ENCODE measurements at regions not wholly inside any gene's neighbourhood (a gene's known extent, or its start where the extent isn't known, plus 50 kb on each side); places are given as distances from the start of the nearest gene placed in this dataset.

DNA sequence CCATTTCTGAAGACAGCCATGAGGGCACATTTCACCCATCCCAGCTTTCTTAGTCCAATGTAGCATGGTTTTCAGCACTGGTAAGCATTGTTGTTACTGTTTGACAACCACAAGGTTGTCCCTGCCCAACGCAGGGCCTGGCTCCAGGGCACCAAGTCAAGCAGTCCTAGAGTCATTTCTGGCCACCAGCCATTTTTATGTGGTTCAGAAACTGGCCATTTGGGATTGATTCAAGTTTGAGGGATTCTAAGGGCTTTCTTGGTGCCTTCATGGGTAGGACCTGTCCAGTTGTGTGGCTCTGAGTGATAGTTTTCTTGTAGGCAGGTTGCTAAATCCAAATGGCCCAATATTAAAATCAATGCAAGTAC lies 535.4 kb upstream of the USP24 start:
- H3K4me3 ChIP-seq: no peak overlapping the region
- WGBS, 2 donors: 71 to 86% methylated on average over 1 of the region's 1 CpG
- no peaks in the 10 kb centered on the region for H3K4me1 ChIP-seq
- H3K36me3 ChIP-seq: no peaks in the 10 kb centered on the region
- H3K9me3 ChIP-seq: no peaks in the 10 kb centered on the region
- TF ChIP-seq, protein P1, sequence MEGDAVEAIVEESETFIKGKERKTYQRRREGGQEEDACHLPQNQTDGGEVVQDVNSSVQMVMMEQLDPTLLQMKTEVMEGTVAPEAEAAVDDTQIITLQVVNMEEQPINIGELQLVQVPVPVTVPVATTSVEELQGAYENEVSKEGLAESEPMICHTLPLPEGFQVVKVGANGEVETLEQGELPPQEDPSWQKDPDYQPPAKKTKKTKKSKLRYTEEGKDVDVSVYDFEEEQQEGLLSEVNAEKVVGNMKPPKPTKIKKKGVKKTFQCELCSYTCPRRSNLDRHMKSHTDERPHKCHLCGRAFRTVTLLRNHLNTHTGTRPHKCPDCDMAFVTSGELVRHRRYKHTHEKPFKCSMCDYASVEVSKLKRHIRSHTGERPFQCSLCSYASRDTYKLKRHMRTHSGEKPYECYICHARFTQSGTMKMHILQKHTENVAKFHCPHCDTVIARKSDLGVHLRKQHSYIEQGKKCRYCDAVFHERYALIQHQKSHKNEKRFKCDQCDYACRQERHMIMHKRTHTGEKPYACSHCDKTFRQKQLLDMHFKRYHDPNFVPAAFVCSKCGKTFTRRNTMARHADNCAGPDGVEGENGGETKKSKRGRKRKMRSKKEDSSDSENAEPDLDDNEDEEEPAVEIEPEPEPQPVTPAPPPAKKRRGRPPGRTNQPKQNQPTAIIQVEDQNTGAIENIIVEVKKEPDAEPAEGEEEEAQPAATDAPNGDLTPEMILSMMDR (IDR thresholded peaks at IDR 0.05): no peak
- TF ChIP-seq EP300 (IDR thresholded peaks at IDR 0.05) (no peak), POLR2A (IDR thresholded peaks at IDR 0.05) (no peak)
- no peak for DNase-seq (ENCODE audit: low spot score in 2 of 2)
- no peaks in the 10 kb centered on the region for H3K27me3 ChIP-seq
- no peak overlapping the region for H3K27ac ChIP-seq

DNA sequence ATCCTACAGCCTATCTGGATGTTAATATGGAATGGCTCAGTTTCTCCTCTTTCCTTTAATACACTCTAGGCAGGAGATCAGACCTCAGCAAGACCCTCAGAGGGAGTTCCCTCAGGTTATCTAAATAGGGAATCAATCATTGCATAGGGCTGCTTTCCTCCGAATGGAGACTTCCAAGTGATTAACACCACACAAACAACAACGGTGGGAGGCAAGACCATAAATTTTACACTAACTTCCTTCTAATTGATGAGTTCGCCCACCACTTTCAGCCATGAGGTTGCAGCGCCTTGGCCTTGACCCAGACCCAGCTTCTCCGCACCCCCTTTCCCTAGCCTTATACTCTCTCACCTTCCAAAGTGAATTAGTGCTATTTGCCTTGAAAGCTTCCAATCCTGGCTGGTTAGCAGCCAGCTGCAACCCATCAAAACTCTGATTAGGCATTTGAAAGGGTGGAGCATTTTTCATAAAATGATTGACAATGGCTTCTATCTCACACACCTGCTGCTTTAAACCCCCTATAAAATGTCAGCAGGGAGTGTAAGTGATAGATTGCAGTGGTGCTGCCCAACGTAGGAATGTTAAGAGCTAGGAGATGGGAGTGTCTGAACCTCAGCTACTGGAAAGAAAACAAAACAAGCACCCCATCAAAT lies 534.9 kb upstream of the USP24 start:
- Histone ChIP-seq H3K4me3 (no peak overlapping the region), H3K27ac (no peak overlapping the region), H3K27me3 (no peaks in the 10 kb centered on the region), H3K9me3 (no peaks in the 10 kb centered on the region), H3K4me1 (no peaks in the 10 kb centered on the region), H3K36me3 (no peaks in the 10 kb centered on the region)
- no peak for DNase-seq (ENCODE audit: low spot score in 2 of 2)
- WGBS, 2 donors: 70 to 73% methylated on average over 6 of the region's 6 CpGs
- TF ChIP-seq POLR2A (IDR thresholded peaks at IDR 0.05) (no peak), EP300 (IDR thresholded peaks at IDR 0.05) (no peak)
- TF ChIP-seq, protein P1 (IDR thresholded peaks at IDR 0.05): no peak

DNA sequence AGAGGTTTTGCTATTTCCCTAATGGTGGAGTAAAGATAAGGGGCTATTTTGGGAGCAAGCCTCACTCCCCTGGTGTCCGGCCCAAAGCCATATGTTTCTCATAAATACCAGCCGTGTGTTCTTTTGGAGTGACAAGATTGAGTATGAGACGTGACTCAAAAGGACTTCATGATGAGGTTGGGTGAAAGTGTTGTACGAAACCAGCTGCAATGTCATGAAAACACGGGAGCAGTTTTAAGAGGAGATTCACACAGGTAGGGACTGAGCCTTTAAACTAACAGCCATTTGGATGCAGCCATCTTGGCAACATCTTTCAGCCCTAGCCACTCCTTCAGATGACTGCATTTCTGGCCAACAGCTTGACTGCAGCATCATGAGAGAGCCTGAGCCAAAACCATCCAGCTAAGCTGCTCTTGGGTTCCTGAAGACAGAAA lies 532.3 kb upstream of the USP24 start:
- H3K4me3 ChIP-seq: no peak overlapping the region
- H3K27me3 ChIP-seq: no peaks in the 10 kb centered on the region
- no peak for TF ChIP-seq EP300 (IDR thresholded peaks at IDR 0.05)
- TF ChIP-seq POLR2A (IDR thresholded peaks at IDR 0.05): no peak
- TF ChIP-seq, protein P1 (IDR thresholded peaks at IDR 0.05): no peak
- no peaks in the 10 kb centered on the region for H3K36me3 ChIP-seq
- H3K4me1 ChIP-seq: no peaks in the 10 kb centered on the region
- H3K9me3 ChIP-seq: no peaks in the 10 kb centered on the region
- no peak overlapping the region for H3K27ac ChIP-seq
- WGBS, 2 donors: 85 to 88% methylated on average over 5 of the region's 5 CpGs
- no peak for DNase-seq (ENCODE audit: low spot score in 2 of 2)

DNA sequence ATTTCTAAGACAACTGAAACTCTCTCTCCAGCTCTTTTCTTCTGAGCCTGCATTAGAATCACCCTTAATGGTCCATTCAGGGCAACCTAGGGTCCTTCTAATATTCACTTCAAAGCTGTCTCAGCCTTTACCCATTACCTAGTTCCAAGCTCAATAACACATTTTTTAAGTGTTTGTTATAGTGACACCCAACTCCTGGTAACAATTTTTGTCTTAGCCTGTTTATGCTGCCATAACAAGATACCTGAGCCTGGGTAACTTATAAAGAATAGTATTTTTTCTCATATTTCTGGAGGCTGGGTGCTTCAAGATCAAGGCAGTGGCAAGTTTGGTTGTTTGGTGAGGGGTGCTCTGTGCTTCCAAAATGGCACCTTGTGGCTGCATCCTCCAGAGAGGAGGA lies 531.5 kb upstream of the USP24 start:
- H3K36me3 ChIP-seq: no peaks in the 10 kb centered on the region
- H3K27ac ChIP-seq: no peak overlapping the region
- TF ChIP-seq POLR2A (IDR thresholded peaks at IDR 0.05): no peak
- TF ChIP-seq, protein P1 (IDR thresholded peaks at IDR 0.05): no peak
- no peak for TF ChIP-seq EP300 (IDR thresholded peaks at IDR 0.05)
- no peak for DNase-seq (ENCODE audit: low spot score in 2 of 2)
- H3K27me3 ChIP-seq: no peaks in the 10 kb centered on the region
- H3K4me3 ChIP-seq: no peak overlapping the region
- H3K4me1 ChIP-seq: peaks cover 0 to 6% (median 0%) of the 10 kb centered on the region in 4 donors
- H3K9me3 ChIP-seq: no peaks in the 10 kb centered on the region

DNA sequence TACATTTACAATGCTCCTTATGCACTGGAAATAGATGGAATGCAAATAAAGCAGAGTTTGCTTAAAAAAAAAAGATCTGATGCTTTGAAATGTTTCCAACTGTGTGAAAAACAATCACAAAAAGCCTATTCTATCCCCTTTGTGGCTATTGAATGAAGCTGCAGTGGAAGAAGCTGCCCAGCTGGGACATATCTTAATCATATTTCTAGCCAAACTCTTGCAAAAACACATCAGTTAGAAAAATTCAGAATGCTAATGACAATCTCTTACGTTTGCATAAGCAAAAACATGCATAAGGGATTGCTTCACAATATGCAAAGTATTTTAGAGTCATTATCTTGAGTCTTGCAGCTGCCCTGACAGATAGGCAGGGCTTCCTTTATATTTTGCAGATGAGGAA lies 526.4 kb upstream of the USP24 start:
- no peaks in the 10 kb centered on the region for H3K27me3 ChIP-seq
- TF ChIP-seq EP300 (IDR thresholded peaks at IDR 0.05) (no peak), POLR2A (IDR thresholded peaks at IDR 0.05) (no peak)
- TF ChIP-seq, protein P1 (IDR thresholded peaks at IDR 0.05): no peak
- 23 to 41% methylated on average over 1 of the region's 1 CpG for WGBS, 2 donors
- H3K27ac ChIP-seq: no peak overlapping the region
- H3K36me3 ChIP-seq: no peaks in the 10 kb centered on the region
- peaks cover 0 to 15% (median 0%) of the 10 kb centered on the region in 4 donors for H3K4me1 ChIP-seq
- DNase-seq (ENCODE audit: low spot score in 2 of 2): no peak
- H3K9me3 ChIP-seq: no peaks in the 10 kb centered on the region
- no peak overlapping the region for H3K4me3 ChIP-seq

Measured in tibial nerve (tissue), 4 donors.